ENCODE measurements at regions not wholly inside any gene's neighbourhood (a gene's known extent, or its start where the extent isn't known, plus 50 kb on each side); places are given as distances from the start of the nearest gene placed in this dataset.

DNA sequence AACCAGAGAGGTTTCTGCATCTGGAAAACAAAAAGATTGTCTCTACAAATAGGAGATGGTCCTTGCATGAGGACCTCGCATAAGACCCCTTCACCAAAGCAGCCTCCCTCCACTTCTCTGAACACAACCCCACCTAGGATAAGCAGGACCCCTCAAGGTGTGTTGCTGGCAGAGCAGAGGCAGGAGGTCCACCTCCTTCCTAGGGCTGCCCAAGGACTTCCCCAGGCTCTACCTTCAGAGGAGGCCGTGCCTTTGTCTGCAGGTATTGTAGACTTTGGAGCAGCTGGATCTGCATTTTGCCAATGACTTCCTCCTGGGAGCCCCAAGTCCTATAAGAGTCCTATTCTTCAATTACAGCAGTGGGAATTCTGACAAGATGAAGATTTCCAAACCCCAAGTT is 67.3 kb upstream of the TSPAN11 start:
- Histone ChIP-seq H3K4me2 (ENCODE audit: low read depth, low read length, poor library complexity, severe bottlenecking) (no peak overlapping the region), H3K4me1 (ENCODE audit: insufficient read depth, low read length, poor library complexity, severe bottlenecking) (no peaks in the 10 kb centered on the region), H2AFZ (ENCODE audit: low read length) (no peak overlapping the region), H3K9ac (ENCODE audit: low read depth, low read length, poor library complexity, severe bottlenecking) (no peak overlapping the region), H4K20me1 (ENCODE audit: insufficient read depth, low read length, poor library complexity, severe bottlenecking) (no peaks in the 10 kb centered on the region), H3K36me3 (ENCODE audit: insufficient read depth, low read length) (no peaks in the 10 kb centered on the region), H3K79me2 (ENCODE audit: insufficient read depth, low read length) (no peaks in the 10 kb centered on the region), H3K27me3 (ENCODE audit: insufficient read depth, low read length, poor library complexity, severe bottlenecking) (no peaks in the 10 kb centered on the region), H3K9me2 (replicated peaks; ENCODE audit: low read depth, low read length) (no peaks in the 10 kb centered on the region), H3F3A (ENCODE audit: low read depth) (no peaks in the 10 kb centered on the region), H3K9me3 (ENCODE audit: insufficient read depth, low read depth, low read length) (no peaks in the 10 kb centered on the region), H3K4me3 (ENCODE audit: low read length, poor library complexity, severe bottlenecking) (no peak overlapping the region)
- TF ChIP-seq EZH2phosphoT487 (IDR thresholded peaks at IDR 0.05; ENCODE audit: borderline replicate concordance) (no peak), CTCF (conservative IDR thresholded peaks at IDR 0.05; ENCODE audit: low read length) (no peak)

- Histone ChIP-seq H3K4me1 (ENCODE audit: insufficient read depth, low read length, poor library complexity, severe bottlenecking) (no peaks in the 10 kb centered on the region), H3F3A (ENCODE audit: low read depth) (no peaks in the 10 kb centered on the region), H3K36me3 (ENCODE audit: insufficient read depth, low read length) (no peaks in the 10 kb centered on the region), H3K4me3 (ENCODE audit: low read length, poor library complexity, severe bottlenecking) (no peak overlapping the region), H3K9me2 (replicated peaks; ENCODE audit: low read depth, low read length) (no peaks in the 10 kb centered on the region), H4K20me1 (ENCODE audit: insufficient read depth, low read length, poor library complexity, severe bottlenecking) (no peaks in the 10 kb centered on the region), H2AFZ (ENCODE audit: low read length) (no peak overlapping the region), H3K9me3 (ENCODE audit: insufficient read depth, low read depth, low read length) (no peaks in the 10 kb centered on the region), H3K79me2 (ENCODE audit: insufficient read depth, low read length) (no peaks in the 10 kb centered on the region), H3K9ac (ENCODE audit: low read depth, low read length, poor library complexity, severe bottlenecking) (no peak overlapping the region), H3K4me2 (ENCODE audit: low read depth, low read length, poor library complexity, severe bottlenecking) (no peak overlapping the region), H3K27me3 (ENCODE audit: insufficient read depth, low read length, poor library complexity, severe bottlenecking) (no peaks in the 10 kb centered on the region)
- TF ChIP-seq EZH2phosphoT487 (IDR thresholded peaks at IDR 0.05; ENCODE audit: borderline replicate concordance), result no peak
Observed at GRCh38 chr12:30858471-30858870, 68.1 kb upstream of the TSPAN11 start.

- Histone ChIP-seq H3F3A (ENCODE audit: low read depth) (no peaks in the 10 kb centered on the region), H3K9me3 (ENCODE audit: insufficient read depth, low read depth, low read length) (no peaks in the 10 kb centered on the region), H3K36me3 (ENCODE audit: insufficient read depth, low read length) (no peaks in the 10 kb centered on the region), H3K9ac (ENCODE audit: low read depth, low read length, poor library complexity, severe bottlenecking) (no peak overlapping the region), H2AFZ (ENCODE audit: low read length) (no peak overlapping the region), H3K4me1 (ENCODE audit: insufficient read depth, low read length, poor library complexity, severe bottlenecking) (no peaks in the 10 kb centered on the region), H3K4me2 (ENCODE audit: low read depth, low read length, poor library complexity, severe bottlenecking) (no peak overlapping the region), H3K79me2 (ENCODE audit: insufficient read depth, low read length) (no peaks in the 10 kb centered on the region), H3K9me2 (replicated peaks; ENCODE audit: low read depth, low read length) (no peaks in the 10 kb centered on the region), H3K27me3 (ENCODE audit: insufficient read depth, low read length, poor library complexity, severe bottlenecking) (no peaks in the 10 kb centered on the region), H4K20me1 (ENCODE audit: insufficient read depth, low read length, poor library complexity, severe bottlenecking) (no peaks in the 10 kb centered on the region), H3K4me3 (ENCODE audit: low read length, poor library complexity, severe bottlenecking) (no peak overlapping the region)
- no peak for TF ChIP-seq CTCF (conservative IDR thresholded peaks at IDR 0.05; ENCODE audit: low read length)
- no peak for TF ChIP-seq EZH2phosphoT487 (IDR thresholded peaks at IDR 0.05; ENCODE audit: borderline replicate concordance)
Observed at GRCh38 chr12:30853561-30854133, 72.9 kb upstream of the TSPAN11 start.

DNA sequence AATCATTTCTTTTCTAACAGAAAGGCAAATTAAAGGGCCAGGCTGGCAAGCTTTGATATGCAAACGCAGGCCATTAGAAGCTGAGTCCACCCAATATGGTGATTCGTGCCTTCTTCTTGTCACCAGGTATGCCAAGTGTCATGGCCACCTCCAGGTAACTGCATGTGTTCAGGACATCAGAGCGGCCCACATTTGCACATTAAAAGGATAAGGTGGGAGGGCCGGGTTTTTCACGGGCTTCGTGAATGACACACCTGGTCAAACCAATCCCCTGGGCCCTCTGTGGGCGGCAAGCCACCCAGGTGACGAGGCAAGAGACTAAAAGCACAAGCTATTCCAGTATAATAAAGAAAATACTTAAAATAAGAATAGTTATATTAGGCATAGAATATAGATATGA is 75.9 kb upstream of the TSPAN11 start:
- no peaks in the 10 kb centered on the region for H3K9me2 ChIP-seq (replicated peaks; ENCODE audit: low read depth, low read length)
- H3K4me1 ChIP-seq (ENCODE audit: insufficient read depth, low read length, poor library complexity, severe bottlenecking), result no peaks in the 10 kb centered on the region
- no peak overlapping the region; the same call in 1 of the 2 replicates for H2AFZ ChIP-seq (ENCODE audit: low read length)
- no peaks in the 10 kb centered on the region for H4K20me1 ChIP-seq (ENCODE audit: insufficient read depth, low read length, poor library complexity, severe bottlenecking)
- H3K9ac ChIP-seq (ENCODE audit: low read depth, low read length, poor library complexity, severe bottlenecking), result no peak overlapping the region
- H3K9me3 ChIP-seq (ENCODE audit: insufficient read depth, low read depth, low read length), result no peaks in the 10 kb centered on the region
- H3K27me3 ChIP-seq (ENCODE audit: insufficient read depth, low read length, poor library complexity, severe bottlenecking), result no peaks in the 10 kb centered on the region
- H3K4me3 ChIP-seq (ENCODE audit: low read length, poor library complexity, severe bottlenecking), result no peak overlapping the region
- H3K4me2 ChIP-seq (ENCODE audit: low read depth, low read length, poor library complexity, severe bottlenecking), result no peak overlapping the region
- TF ChIP-seq CTCF (conservative IDR thresholded peaks at IDR 0.05; ENCODE audit: low read length) (no peak), EZH2phosphoT487 (IDR thresholded peaks at IDR 0.05; ENCODE audit: borderline replicate concordance) (no peak)
- no peaks in the 10 kb centered on the region for H3K36me3 ChIP-seq (ENCODE audit: insufficient read depth, low read length)
- H3F3A ChIP-seq (ENCODE audit: low read depth), result no peaks in the 10 kb centered on the region
- no peaks in the 10 kb centered on the region for H3K79me2 ChIP-seq (ENCODE audit: insufficient read depth, low read length)
